B cell (primary cell): ENCODE measurements at regions not wholly inside any gene's neighbourhood (a gene's known extent, or its start where the extent isn't known, plus 50 kb on each side); places are given as distances from the start of the nearest gene placed in this dataset.

Experiments used
- ATAC-seq: fragments of 200-7000 bp; cut with Tn5 transposase; one replicate; pipeline ENCODE4 v1.10.0; 2021; ENCODE audit warnings: low read depth, mild to moderate bottlenecking, moderate number of reproducible peaks, moderate library complexity
- CTCF ChIA-PET: fragments of 350-600 bp; sonication (Branson Sonifier 250); formaldehyde crosslinking; loops from one replicate; lab custom pipeline; 2021; ENCODE audit warnings: antibody characterized with exemption, inconsistent platforms; lab: Charles Lee
- POLR2A ChIA-PET: fragments of 350-600 bp; sonication (Branson Sonifier 250); formaldehyde crosslinking; loops from one replicate; lab custom pipeline; 2021; ENCODE audit warnings: antibody characterized with exemption; lab: Charles Lee
- DNase-seq: peaks from one replicate; pipeline ENCODE4 v3.0.0; 2013
- H2AFZ ChIP-seq: 2 replicates; pipeline ENCODE4 v1.6.1; 2012; ENCODE audit warnings: mild to moderate bottlenecking, low read depth, low read length; ENCODE audit not compliant: insufficient read depth, poor library complexity, severe bottlenecking
- H3K27ac ChIP-seq, 2 donors: 1 replicate in 1 of 2; 2 replicates in 1 of 2; pipeline ENCODE4 v1.5.1; 2012 to 2013; ENCODE audit warnings: low read length in 2 of 2, mild to moderate bottlenecking in 2 of 2, moderate library complexity in 1 of 2
- H3K27me3 ChIP-seq, 4 experiments: fragments of 200-600 bp in 1 of 4; sonication (generic) in 1 of 4; replicated peaks in 1 of 4; 1 replicate in 2 of 4; 2 replicates in 2 of 4; pipeline versions ENCODE4 v1.6.1 to v1.7.0; 2013 to 2016; ENCODE audit warnings: low read length in 3 of 4, mild to moderate bottlenecking in 2 of 4, mixed read lengths in 1 of 4, moderate library complexity in 1 of 4; ENCODE audit not compliant: insufficient read depth in 4 of 4, control insufficient read depth in 3 of 4; ENCODE audit errors: control extremely low read depth in 1 of 4
- H3K36me3 ChIP-seq, 2 experiments: replicated peaks in 1 of 2; 1 replicate in 1 of 2; 2 replicates in 1 of 2; pipeline versions ENCODE4 v1.6.1 to v1.7.1; 2013; ENCODE audit warnings: low read length in 1 of 2; ENCODE audit not compliant: insufficient read depth in 2 of 2, control insufficient read depth in 1 of 2; ENCODE audit errors: control extremely low read depth in 1 of 2, extremely low read depth in 1 of 2
- H3K4me1 ChIP-seq, 2 donors: fragments of 200-600 bp in 1 of 2; sonication (generic) in 1 of 2; 1 replicate in 1 of 2; 2 replicates in 1 of 2; pipeline versions ENCODE4 v1.5.1 to v1.6.1; 2013 to 2017; ENCODE audit warnings: low read length in 2 of 2; ENCODE audit not compliant: control insufficient read depth in 2 of 2, insufficient read depth in 2 of 2
- H3K4me2 ChIP-seq: replicated peaks from 2 replicates; pipeline ENCODE3; 2012; ENCODE audit warnings: mild to moderate bottlenecking, low read depth, low read length; ENCODE audit not compliant: poor library complexity, severe bottlenecking
- H3K4me3 ChIP-seq, 5 experiments: fragments of 200-600 bp in 1 of 5; sonication (generic) in 1 of 5; 1 replicate in 3 of 5; 2 replicates in 2 of 5; pipeline versions ENCODE4 v1.5.1 to v1.7.0; 2011 to 2016; ENCODE audit warnings: low read length in 4 of 5, mild to moderate bottlenecking in 4 of 5, low read depth in 2 of 5, control low read depth in 1 of 5, moderate library complexity in 1 of 5; ENCODE audit not compliant: insufficient read depth in 1 of 5; ENCODE audit errors: control extremely low read depth in 1 of 5, extremely low read depth in 1 of 5
- H3K79me2 ChIP-seq: fragments of 200-600 bp; sonication (generic); one replicate; pipeline ENCODE4 v1.6.0; 2016; ENCODE audit warnings: low read length; ENCODE audit not compliant: control insufficient read depth, insufficient read depth
- H3K9ac ChIP-seq: fragments of 200-600 bp; sonication (generic); 2 replicates; pipeline ENCODE4 v1.6.1; 2017; ENCODE audit warnings: mild to moderate bottlenecking, low read length, moderate library complexity
- H3K9me3 ChIP-seq, 3 donors: one replicate each; pipeline versions ENCODE4 v1.6.1 to v1.7.1; 2013; ENCODE audit warnings: low read length in 2 of 3; ENCODE audit not compliant: control insufficient read depth in 2 of 3, insufficient read depth in 1 of 3; ENCODE audit errors: control extremely low read depth in 1 of 3
- H4K20me1 ChIP-seq: 2 replicates; pipeline ENCODE4 v1.6.0; 2012; ENCODE audit warnings: mild to moderate bottlenecking, low read length; ENCODE audit not compliant: insufficient read depth, control insufficient read depth, poor library complexity, severe bottlenecking
- H3K27ac Mint-ChIP-seq: one replicate; pipeline ENCODE4 v1.8.0; 2021; ENCODE audit warnings: mixed read lengths
- H3K27me3 Mint-ChIP-seq: one replicate; pipeline ENCODE4 v1.8.0; 2021; ENCODE audit warnings: mixed read lengths
- H3K4me1 Mint-ChIP-seq: one replicate; pipeline ENCODE4 v1.8.0; 2021; ENCODE audit warnings: mixed read lengths
- H3K4me3 Mint-ChIP-seq: one replicate; pipeline ENCODE4 v1.8.0; 2021; ENCODE audit warnings: mixed read lengths
- H3K9me3 Mint-ChIP-seq: one replicate; pipeline ENCODE4 v1.8.0; 2022; ENCODE audit warnings: mixed read lengths; ENCODE audit not compliant: insufficient read depth
- EZH2 ChIP-seq: IDR thresholded peaks from 2 replicates; pipeline ENCODE4 v1.6.1; 2012; ENCODE audit warnings: borderline replicate concordance, low read depth, mild to moderate bottlenecking, moderate library complexity, low read length; ENCODE audit not compliant: insufficient read depth, poor library complexity, severe bottlenecking
- WGBS: methylation state at CpG from one replicate; pipeline ENCODE4 v1.1.5; 2013; ENCODE audit warnings: missing lambda C conversion rate; ENCODE audit not compliant: insufficient coverage; 5-methylcytosine and 5-hydroxymethylcytosine counted together
- intact Hi-C: fragments of 100-400 bp; cut with micrococcal nuclease; formaldehyde crosslinking; loops from one replicate; pipeline ENCODE4 v1.10.0; 2022
- TF ChIP-seq, protein P1 (sequence below): fragments of 200-600 bp; IDR thresholded peaks from one replicate; pipeline ENCODE4 v1.8.0; 2022; ENCODE audit warnings: antibody characterized with exemption, mild to moderate bottlenecking

DNA sequence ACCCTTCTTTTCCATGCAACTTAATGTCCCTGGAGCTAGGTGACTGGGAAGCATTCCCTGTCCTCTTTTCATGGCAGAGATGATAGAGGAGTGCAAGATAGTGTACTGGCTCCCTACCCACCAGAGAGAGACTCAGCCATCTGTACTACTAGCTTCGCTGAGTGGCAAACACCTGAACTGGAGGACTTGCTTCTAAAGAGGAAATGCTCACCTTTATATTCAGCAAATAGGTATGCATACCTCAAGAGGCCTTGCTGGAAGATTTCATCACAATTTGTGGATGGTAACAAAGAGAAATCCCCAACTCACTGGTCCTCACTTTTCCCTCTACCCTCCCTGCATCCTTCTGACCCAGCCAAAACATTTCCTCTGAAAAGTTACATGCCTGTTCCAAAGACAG, 124.1 kb downstream of the FOXA2 start:
- Histone ChIP-seq H3K4me1 (no peaks in the 10 kb centered on the region), H3K4me3 (no peak overlapping the region), H4K20me1 (no peaks in the 10 kb centered on the region), H3K27ac (no peak overlapping the region), H3K27me3 (no peaks in the 10 kb centered on the region), H2AFZ (no peak overlapping the region), H3K4me2 (no peak overlapping the region), H3K36me3 (no peaks in the 10 kb centered on the region), H3K9me3 (no peaks in the 10 kb centered on the region), H3K79me2 (no peaks in the 10 kb centered on the region), H3K9ac (no peak overlapping the region)
- WGBS = no CpG with 5 or more reads among the region's 1 CpG
- Mint-ChIP-seq H3K4me1 (no peaks in the 10 kb centered on the region), H3K27me3 (peaks cover 10% of the 10 kb centered on the region), H3K4me3 (no peak overlapping the region), H3K9me3 (no peaks in the 10 kb centered on the region), H3K27ac (no peak overlapping the region)
- ATAC-seq = no peak
- ChIA-PET CTCF (no interaction called here), POLR2A (no interaction called here)
- intact Hi-C loops = no loop called here
- DNase-seq = no peak
- TF ChIP-seq EZH2 = no peak
- TF ChIP-seq, protein P1, sequence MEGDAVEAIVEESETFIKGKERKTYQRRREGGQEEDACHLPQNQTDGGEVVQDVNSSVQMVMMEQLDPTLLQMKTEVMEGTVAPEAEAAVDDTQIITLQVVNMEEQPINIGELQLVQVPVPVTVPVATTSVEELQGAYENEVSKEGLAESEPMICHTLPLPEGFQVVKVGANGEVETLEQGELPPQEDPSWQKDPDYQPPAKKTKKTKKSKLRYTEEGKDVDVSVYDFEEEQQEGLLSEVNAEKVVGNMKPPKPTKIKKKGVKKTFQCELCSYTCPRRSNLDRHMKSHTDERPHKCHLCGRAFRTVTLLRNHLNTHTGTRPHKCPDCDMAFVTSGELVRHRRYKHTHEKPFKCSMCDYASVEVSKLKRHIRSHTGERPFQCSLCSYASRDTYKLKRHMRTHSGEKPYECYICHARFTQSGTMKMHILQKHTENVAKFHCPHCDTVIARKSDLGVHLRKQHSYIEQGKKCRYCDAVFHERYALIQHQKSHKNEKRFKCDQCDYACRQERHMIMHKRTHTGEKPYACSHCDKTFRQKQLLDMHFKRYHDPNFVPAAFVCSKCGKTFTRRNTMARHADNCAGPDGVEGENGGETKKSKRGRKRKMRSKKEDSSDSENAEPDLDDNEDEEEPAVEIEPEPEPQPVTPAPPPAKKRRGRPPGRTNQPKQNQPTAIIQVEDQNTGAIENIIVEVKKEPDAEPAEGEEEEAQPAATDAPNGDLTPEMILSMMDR = no peak

DNA sequence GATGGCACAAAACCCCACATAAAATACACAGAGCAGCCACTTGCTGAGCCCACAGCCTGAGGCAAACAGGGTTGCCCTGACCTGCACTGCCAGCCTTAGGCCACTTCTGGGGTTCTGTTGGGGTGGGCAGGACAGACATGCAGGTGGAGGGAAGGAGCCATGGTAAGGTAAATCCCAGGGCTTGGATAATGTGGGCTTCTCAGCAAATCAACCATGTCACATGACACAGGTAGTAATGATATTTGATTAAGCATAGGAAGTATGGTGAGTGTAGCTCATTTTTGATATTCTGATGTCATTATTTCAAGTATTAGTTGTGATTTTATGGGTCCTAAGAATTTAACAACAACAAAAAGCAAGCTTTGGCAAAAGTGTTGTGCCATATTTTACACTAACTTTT, 124.6 kb downstream of the FOXA2 start:
- Histone ChIP-seq H3K9me3 (no peaks in the 10 kb centered on the region), H3K4me3 (no peak overlapping the region), H3K9ac (no peak overlapping the region), H3K27ac (no peak overlapping the region), H3K4me2 (no peak overlapping the region), H3K27me3 (no peaks in the 10 kb centered on the region), H3K36me3 (no peaks in the 10 kb centered on the region), H2AFZ (no peak overlapping the region), H3K79me2 (no peaks in the 10 kb centered on the region), H4K20me1 (no peaks in the 10 kb centered on the region), H3K4me1 (no peaks in the 10 kb centered on the region)
- intact Hi-C loops = no loop called here
- Mint-ChIP-seq H3K4me3 (no peak overlapping the region), H3K9me3 (no peaks in the 10 kb centered on the region), H3K27ac (no peak overlapping the region), H3K27me3 (peaks cover 6% of the 10 kb centered on the region), H3K4me1 (no peaks in the 10 kb centered on the region)
- no peak for TF ChIP-seq EZH2
- TF ChIP-seq, protein P1 = no peak
- DNase-seq (no peak), ATAC-seq (no peak)
- ChIA-PET CTCF (no interaction called here), POLR2A (no interaction called here)
